ENCODE measurements at regions not wholly inside any gene's neighbourhood (a gene's known extent, or its start where the extent isn't known, plus 50 kb on each side); places are given as distances from the start of the nearest gene placed in this dataset.

GRCh38 chr12:72863671-72864070 lies 591.5 kb downstream of the TRHDE start:
- no peak for TF ChIP-seq CTCF (IDR thresholded peaks at IDR 0.05)
- no peak for TF ChIP-seq POLR2A (IDR thresholded peaks at IDR 0.05)
